Common myeloid progenitor, CD34-positive (primary cell): ENCODE measurements at regions not wholly inside any gene's neighbourhood (a gene's known extent, or its start where the extent isn't known, plus 50 kb on each side); places are given as distances from the start of the nearest gene placed in this dataset.

ENCODE experiments used
- CTCF ChIA-PET: fragments of 350-600 bp; sonication (Branson Sonifier 250); formaldehyde crosslinking; loops from one replicate; lab custom pipeline; 2021; ENCODE audit warnings: antibody characterized with exemption; lab: Charles Lee
- POLR2A ChIA-PET: fragments of 350-600 bp; sonication (Branson Sonifier 250); formaldehyde crosslinking; loops from one replicate; lab custom pipeline; 2021; ENCODE audit warnings: antibody characterized with exemption; lab: Charles Lee
- DNase-seq, 3 donors: peaks; one replicate each; pipeline versions ENCODE4 v3.0.0 to v3.0.0-alpha.2; 2013
- H3K27ac ChIP-seq, 2 experiments: 1 replicate in 1 of 2; 2 replicates in 1 of 2; pipeline ENCODE4 v1.7.0; 2013; ENCODE audit warnings: inconsistent platforms in 2 of 2, low read length in 2 of 2, mild to moderate bottlenecking in 2 of 2, low read depth in 1 of 2, moderate library complexity in 1 of 2; ENCODE audit not compliant: severe bottlenecking in 2 of 2, insufficient read depth in 1 of 2, poor library complexity in 1 of 2
- H3K27me3 ChIP-seq, 5 experiments: replicated peaks in 2 of 5; 1 replicate in 3 of 5; 2 replicates in 2 of 5; pipeline versions ENCODE4 v1.6.1 to v1.7.0; 2013; ENCODE audit warnings: low read length in 4 of 5, mild to moderate bottlenecking in 2 of 5, moderate library complexity in 2 of 5, inconsistent platforms in 1 of 5; ENCODE audit not compliant: insufficient read depth in 5 of 5, control insufficient read depth in 4 of 5
- H3K36me3 ChIP-seq, 4 experiments: 1 replicate in 2 of 4; 2 replicates in 2 of 4; pipeline versions ENCODE4 v1.6.1 to v1.7.0; 2013; ENCODE audit warnings: low read length in 3 of 4, control low read depth in 1 of 4, mild to moderate bottlenecking in 1 of 4; ENCODE audit not compliant: control insufficient read depth in 4 of 4, insufficient read depth in 4 of 4
- H3K4me1 ChIP-seq, 4 experiments: 1 replicate in 3 of 4; 2 replicates in 1 of 4; pipeline versions ENCODE4 v1.6.1 to v1.7.1; 2013; ENCODE audit warnings: low read length in 3 of 4, mild to moderate bottlenecking in 3 of 4, control low read depth in 1 of 4, inconsistent platforms in 1 of 4, moderate library complexity in 1 of 4; ENCODE audit not compliant: control insufficient read depth in 4 of 4, insufficient read depth in 4 of 4; ENCODE audit errors: control extremely low read depth in 1 of 4
- H3K4me3 ChIP-seq, 7 experiments: 1 replicate in 4 of 7; 2 replicates in 3 of 7; pipeline versions ENCODE4 v1.5.1 to v1.7.0; 2013; ENCODE audit warnings: mild to moderate bottlenecking in 7 of 7, low read length in 6 of 7, moderate library complexity in 6 of 7, inconsistent platforms in 2 of 7, low read depth in 2 of 7, control low read depth in 1 of 7; ENCODE audit not compliant: insufficient read depth in 4 of 7, control insufficient read depth in 1 of 7; ENCODE audit errors: extremely low read depth in 1 of 7
- H3K9me3 ChIP-seq, 5 experiments: 1 replicate in 4 of 5; 2 replicates in 1 of 5; pipeline versions ENCODE4 v1.6.1 to v1.7.1; 2013; ENCODE audit warnings: low read length in 4 of 5, mild to moderate bottlenecking in 2 of 5, inconsistent platforms in 1 of 5, low read depth in 1 of 5, moderate library complexity in 1 of 5; ENCODE audit not compliant: control insufficient read depth in 4 of 5, insufficient read depth in 2 of 5; ENCODE audit errors: control extremely low read depth in 1 of 5
- WGBS: methylation state at CpG from one replicate; pipeline ENCODE4 v1.1.5; 2013; ENCODE audit not compliant: insufficient coverage; 5-methylcytosine and 5-hydroxymethylcytosine counted together

- CTCF ChIA-PET, result interaction anchor here (0.8 kb wide), 1 partner anchor 22 kb away, joined by 3 read pairs; no protein-coding TSS in a partner anchor
- POLR2A ChIA-PET, result no interaction called here
- Histone ChIP-seq H3K27ac (no peak overlapping the region), H3K4me3 (no peak overlapping the region), H3K27me3 (no peaks in the 10 kb centered on the region), H3K9me3 (no peaks in the 10 kb centered on the region), H3K36me3 (no peaks in the 10 kb centered on the region), H3K4me1 (peaks cover 6 to 18% (median 9%) of the 10 kb centered on the region in 4 experiments)
- WGBS, result 93% methylated on average over 3 of the region's 6 CpGs
- no peak for DNase-seq
These were observed 97.4 kb downstream of the MCFD2 start for GRCh38 chr2:46818141-46818621.

- ChIA-PET CTCF (interaction anchor here (0.8 to 1.3 kb wide), 2 partner anchors 23 to 64 kb away, joined by 3 read pairs; no protein-coding TSS in a partner anchor), POLR2A (no interaction called here)
These were observed 98.5 kb downstream of the MCFD2 start for GRCh38 chr2:46816846-46817726.

GRCh38 chr2:46816151-46816845 lies 99.3 kb downstream of the MCFD2 start:
- Histone ChIP-seq H3K9me3 (no peaks in the 10 kb centered on the region), H3K36me3 (no peaks in the 10 kb centered on the region), H3K4me1 (peaks cover 7 to 36% (median 20%) of the 10 kb centered on the region in 4 experiments), H3K27me3 (no peaks in the 10 kb centered on the region), H3K27ac (no peak overlapping the region), H3K4me3 (no peak overlapping the region)
- CTCF ChIA-PET, result interaction anchor here (1.3 to 1.6 kb wide), 2 partner anchors 22 to 65 kb away, joined by 3 to 4 read pairs; no protein-coding TSS in a partner anchor
- POLR2A ChIA-PET, result no interaction called here
- no peak for DNase-seq
- 96% methylated on average over 9 of the region's 11 CpGs for WGBS

More at GRCh38 chr2:46816846-46817726, 98.5 kb downstream of the MCFD2 start:
- Histone ChIP-seq H3K4me1 (peaks cover 7 to 28% (median 15%) of the 10 kb centered on the region in 4 experiments), H3K4me3 (no peak overlapping the region), H3K9me3 (no peaks in the 10 kb centered on the region), H3K27ac (no peak overlapping the region), H3K36me3 (no peaks in the 10 kb centered on the region), H3K27me3 (no peaks in the 10 kb centered on the region)
- 95% methylated on average over 8 of the region's 11 CpGs for WGBS
- no peak for DNase-seq

- POLR2A ChIA-PET, result no interaction called here
- CTCF ChIA-PET, result interaction anchor here (1.0 to 1.6 kb wide), 2 partner anchors 24 to 62 kb away, joined by 3 to 4 read pairs; no protein-coding TSS in a partner anchor
- Histone ChIP-seq H3K4me3 (no peak overlapping the region), H3K27me3 (no peaks in the 10 kb centered on the region), H3K27ac (no peak overlapping the region), H3K4me1 (peaks cover 7 to 38% (median 20%) of the 10 kb centered on the region in 4 experiments), H3K9me3 (no peaks in the 10 kb centered on the region), H3K36me3 (no peaks in the 10 kb centered on the region)
- 92% methylated on average over 8 of the region's 10 CpGs for WGBS
- peak in 1 of 3 donors; percentile 22 for DNase-seq
These were observed 100.3 kb downstream of the MCFD2 start for GRCh38 chr2:46815121-46815802.

GRCh38 chr2:46814160-46814961 lies 101.2 kb downstream of the MCFD2 start:
- Histone ChIP-seq H3K27ac (peak overlapping the region in 1 of 2 experiments; percentile 60), H3K9me3 (peaks cover 0 to 5% (median 3%) of the 10 kb centered on the region in 5 experiments), H3K36me3 (no peaks in the 10 kb centered on the region), H3K27me3 (no peaks in the 10 kb centered on the region), H3K4me3 (peak overlapping the region in 1 of 7 experiments; percentile 45), H3K4me1 (peaks cover 7 to 38% (median 20%) of the 10 kb centered on the region in 4 experiments)
- ChIA-PET POLR2A (interaction anchor here (0.6 kb wide), 1 partner anchor 269 kb away, joined by 4 read pairs; no protein-coding TSS in a partner anchor), CTCF (interaction anchor here (1.0 to 1.6 kb wide), 8 partner anchors 9 to 63 kb away, joined by 3 to 4 read pairs (median 3); no protein-coding TSS in a partner anchor)
- peak; percentile 49 to 84 (median 73) for DNase-seq
- WGBS, result 21% methylated on average over 13 of the region's 17 CpGs

- Histone ChIP-seq H3K36me3 (no peaks in the 10 kb centered on the region), H3K4me3 (no peak overlapping the region), H3K27ac (peak overlapping the region in 1 of 2 experiments; percentile 60), H3K27me3 (no peaks in the 10 kb centered on the region), H3K9me3 (peaks cover 0 to 5% (median 3%) of the 10 kb centered on the region in 5 experiments), H3K4me1 (peaks cover 7 to 38% (median 20%) of the 10 kb centered on the region in 4 experiments)
- 100% methylated on average over 4 of the region's 4 CpGs for WGBS
- no peak for DNase-seq
- CTCF ChIA-PET, result interaction anchor here (0.8 to 1.4 kb wide), 8 partner anchors 9 to 53 kb away, joined by 3 to 4 read pairs (median 3); no protein-coding TSS in a partner anchor
- POLR2A ChIA-PET, result interaction anchor here (0.6 kb wide), 1 partner anchor 268 kb away, joined by 4 read pairs; no protein-coding TSS in a partner anchor
These were observed 101.9 kb downstream of the MCFD2 start for GRCh38 chr2:46813680-46814079.
